Naive thymus-derived CD4-positive, alpha-beta T cell (primary cell): ENCODE measurements at regions not wholly inside any gene's neighbourhood (a gene's known extent, or its start where the extent isn't known, plus 50 kb on each side); places are given as distances from the start of the nearest gene placed in this dataset.

ENCODE experiments used
- ATAC-seq: fragments of 150-1000 bp; cut with Tn5 transposase; 2 replicates; pipeline ENCODE4 v1.10.0; 2021; ENCODE audit warnings: mild to moderate bottlenecking, moderate library complexity
- CTCF ChIA-PET: fragments of 350-600 bp; sonication (Branson Sonifier 250); formaldehyde crosslinking; loops from one replicate; lab custom pipeline; 2021; ENCODE audit warnings: antibody characterized with exemption; lab: Charles Lee
- POLR2A ChIA-PET: fragments of 350-600 bp; sonication (Branson Sonifier 250); formaldehyde crosslinking; loops from one replicate; lab custom pipeline; 2021; ENCODE audit warnings: antibody characterized with exemption, inconsistent platforms; lab: Charles Lee
- DNase-seq, 9 donors: peaks; one replicate each; pipeline versions ENCODE4 v3.0.0 to v3.0.0-alpha.2; 2020 to 2022; ENCODE audit warnings: mixed read lengths in 1 of 9
- H3K27ac ChIP-seq: one replicate; pipeline ENCODE4 v1.7.0; 2013; ENCODE audit warnings: mild to moderate bottlenecking, low read depth, low read length, moderate library complexity
- H3K27me3 ChIP-seq, 2 donors: one replicate each; pipeline ENCODE4 v1.7.0; 2013; ENCODE audit warnings: low read length in 2 of 2, mild to moderate bottlenecking in 2 of 2, moderate library complexity in 2 of 2; ENCODE audit not compliant: control insufficient read depth in 2 of 2, insufficient read depth in 2 of 2
- H3K36me3 ChIP-seq, 3 experiments: 1 replicate in 2 of 3; 2 replicates in 1 of 3; pipeline ENCODE4 v1.7.0; 2013; ENCODE audit warnings: low read length in 3 of 3, mild to moderate bottlenecking in 3 of 3, moderate library complexity in 1 of 3; ENCODE audit not compliant: insufficient read depth in 3 of 3, control insufficient read depth in 2 of 3
- H3K4me1 ChIP-seq, 2 donors: one replicate each; pipeline ENCODE4 v1.7.0; 2013; ENCODE audit warnings: low read length in 2 of 2, mild to moderate bottlenecking in 2 of 2, moderate library complexity in 1 of 2; ENCODE audit not compliant: control insufficient read depth in 2 of 2, insufficient read depth in 2 of 2
- H3K4me3 ChIP-seq: 2 replicates; pipeline ENCODE4 v1.7.0; 2013; ENCODE audit warnings: mild to moderate bottlenecking, low read length
- H3K9me3 ChIP-seq, 3 experiments: 1 replicate in 2 of 3; 2 replicates in 1 of 3; pipeline ENCODE4 v1.7.0; 2013; ENCODE audit warnings: low read length in 3 of 3; ENCODE audit not compliant: control insufficient read depth in 2 of 3
- H3K27ac Mint-ChIP-seq, 9 donors: one replicate each; pipeline ENCODE4 v1.8.0; 2020 to 2022; ENCODE audit warnings: mixed read lengths in 9 of 9, mild to moderate bottlenecking in 8 of 9, moderate library complexity in 5 of 9, inconsistent platforms in 2 of 9
- H3K27me3 Mint-ChIP-seq, 5 donors: one replicate each; pipeline ENCODE4 v1.8.0; 2021 to 2022; ENCODE audit warnings: mixed read lengths in 5 of 5, mild to moderate bottlenecking in 1 of 5
- H3K36me3 Mint-ChIP-seq, 5 donors: one replicate each; pipeline ENCODE4 v1.8.0; 2020 to 2022; ENCODE audit warnings: mixed read lengths in 5 of 5, mild to moderate bottlenecking in 3 of 5, inconsistent platforms in 1 of 5
- H3K4me1 Mint-ChIP-seq, 7 donors: one replicate each; pipeline ENCODE4 v1.8.0; 2020 to 2022; ENCODE audit warnings: mixed read lengths in 7 of 7, mild to moderate bottlenecking in 3 of 7, inconsistent platforms in 1 of 7
- H3K4me3 Mint-ChIP-seq, 10 donors: one replicate each; pipeline ENCODE4 v1.8.0; 2020 to 2022; ENCODE audit warnings: mild to moderate bottlenecking in 10 of 10, mixed read lengths in 10 of 10, moderate library complexity in 6 of 10, inconsistent platforms in 2 of 10
- H3K9me3 Mint-ChIP-seq, 11 donors: one replicate each; pipeline ENCODE4 v1.8.0; 2020 to 2022; ENCODE audit warnings: mixed read lengths in 11 of 11, mild to moderate bottlenecking in 4 of 11, inconsistent platforms in 1 of 11, moderate library complexity in 1 of 11
- intact Hi-C, 2 donors: fragments of 100-400 bp; cut with micrococcal nuclease; formaldehyde crosslinking; loops; one replicate each; pipeline ENCODE4 v1.15.1; 2023

DNA sequence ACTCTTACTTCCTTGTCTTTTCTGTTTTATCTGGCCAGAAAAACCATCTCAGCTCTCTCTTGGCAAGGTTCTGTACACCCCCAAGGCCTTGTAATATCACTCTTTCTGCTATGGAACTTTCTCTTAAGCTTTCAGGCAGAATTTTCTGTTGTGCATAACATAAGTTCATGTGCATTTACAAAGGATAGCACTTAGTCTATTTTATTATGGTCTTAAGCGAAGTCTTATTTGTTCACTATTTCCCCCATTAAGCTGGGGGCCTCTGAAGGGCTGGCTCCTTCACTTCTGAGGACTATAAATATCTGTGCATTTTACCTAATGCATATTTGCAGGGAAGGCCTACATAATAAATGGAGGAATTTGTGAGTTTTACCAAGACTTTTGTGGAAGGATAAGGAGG, 1393.4 kb downstream of the FAM181B start:
- no peak overlapping the region for H3K27ac Mint-ChIP-seq

DNA sequence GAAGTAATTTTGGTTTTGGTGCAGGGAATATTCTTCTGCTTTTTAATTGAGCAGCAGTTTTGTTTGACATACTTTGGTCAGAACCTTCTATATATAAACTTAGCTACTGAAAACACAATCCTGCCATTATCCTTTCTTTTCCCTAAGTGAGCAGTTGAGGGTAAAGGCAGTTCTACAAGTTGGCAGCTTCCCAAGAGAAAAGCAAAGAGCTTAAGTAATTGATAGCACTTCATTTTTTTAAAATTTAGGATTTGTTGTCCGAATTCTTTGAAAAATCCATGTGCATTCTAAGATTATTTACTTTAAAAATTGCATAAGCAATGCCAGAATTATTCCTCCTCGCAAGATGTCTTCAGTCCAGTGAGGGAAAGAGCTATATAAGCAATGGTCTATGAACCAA, 1394.1 kb downstream of the FAM181B start:
- H3K4me1 Mint-ChIP-seq, result no peaks in the 10 kb centered on the region
- H3K9me3 ChIP-seq, result no peaks in the 10 kb centered on the region
- H3K36me3 Mint-ChIP-seq, result no peaks in the 10 kb centered on the region
- H3K27me3 Mint-ChIP-seq, result no peaks in the 10 kb centered on the region
- H3K36me3 ChIP-seq, result no peaks in the 10 kb centered on the region
- H3K4me3 Mint-ChIP-seq, result no peak overlapping the region
- no peak overlapping the region for H3K4me3 ChIP-seq
- peaks cover 0 to 9% (median 6%) of the 10 kb centered on the region in 11 donors for H3K9me3 Mint-ChIP-seq
- POLR2A ChIA-PET, result no interaction called here
- H3K27ac Mint-ChIP-seq, result no peak overlapping the region
- intact Hi-C loops, result no loop called here
- CTCF ChIA-PET, result no interaction called here
- DNase-seq (no peak), ATAC-seq (no peak)
- H3K27me3 ChIP-seq, result no peaks in the 10 kb centered on the region
- H3K4me1 ChIP-seq, result no peaks in the 10 kb centered on the region
- H3K27ac ChIP-seq, result no peak overlapping the region

More for the DNA sequence above, 1393.4 kb downstream of the FAM181B start:
- ChIA-PET POLR2A (no interaction called here), CTCF (no interaction called here)
- no peaks in the 10 kb centered on the region for H3K36me3 Mint-ChIP-seq
- H3K27me3 ChIP-seq, result no peaks in the 10 kb centered on the region
- H3K4me1 ChIP-seq, result no peaks in the 10 kb centered on the region
- no peaks in the 10 kb centered on the region for H3K9me3 ChIP-seq
- intact Hi-C loops, result no loop called here
- H3K27ac ChIP-seq, result no peak overlapping the region
- no peaks in the 10 kb centered on the region for H3K4me1 Mint-ChIP-seq
- H3K4me3 Mint-ChIP-seq, result no peak overlapping the region
- ATAC-seq, result no peak
- peaks cover 0 to 8% (median 4%) of the 10 kb centered on the region in 11 donors for H3K9me3 Mint-ChIP-seq
- no peak overlapping the region for H3K4me3 ChIP-seq
- no peaks in the 10 kb centered on the region for H3K27me3 Mint-ChIP-seq
- H3K36me3 ChIP-seq, result no peaks in the 10 kb centered on the region
- no peak for DNase-seq

DNA sequence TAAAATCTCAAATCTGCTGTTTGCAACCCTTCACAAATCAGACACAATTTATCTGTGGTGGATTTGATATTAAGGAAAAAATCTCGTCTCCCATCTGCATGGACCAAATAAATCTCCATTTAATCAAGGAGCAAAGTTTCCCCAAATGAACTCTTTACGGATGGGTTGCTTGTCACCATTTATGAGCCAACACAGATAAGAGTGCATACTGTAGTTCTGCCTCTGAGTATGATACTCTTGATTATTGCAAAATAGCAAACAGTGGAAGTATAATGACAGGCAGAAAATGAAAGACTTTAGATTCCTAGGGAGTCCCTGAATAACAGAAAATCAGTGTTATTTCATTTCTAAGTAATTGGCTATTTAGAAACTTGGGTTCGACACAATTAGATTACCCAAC, 1395.9 kb downstream of the FAM181B start:
- Histone ChIP-seq H3K27ac (no peak overlapping the region), H3K36me3 (no peaks in the 10 kb centered on the region), H3K4me3 (no peak overlapping the region), H3K27me3 (peaks cover 0 to 3% of the 10 kb centered on the region in 2 donors), H3K4me1 (no peaks in the 10 kb centered on the region), H3K9me3 (no peaks in the 10 kb centered on the region)
- intact Hi-C loops, result no loop called here
- ChIA-PET CTCF (no interaction called here), POLR2A (no interaction called here)
- no peak overlapping the region for H3K4me3 Mint-ChIP-seq
- H3K9me3 Mint-ChIP-seq, result peaks cover 0 to 12% (median 4%) of the 10 kb centered on the region in 11 donors
- no peak overlapping the region for H3K27ac Mint-ChIP-seq
- DNase-seq, result no peak
- no peaks in the 10 kb centered on the region for H3K4me1 Mint-ChIP-seq
- H3K27me3 Mint-ChIP-seq, result no peaks in the 10 kb centered on the region
- H3K36me3 Mint-ChIP-seq, result no peaks in the 10 kb centered on the region
- ATAC-seq, result no peak

DNA sequence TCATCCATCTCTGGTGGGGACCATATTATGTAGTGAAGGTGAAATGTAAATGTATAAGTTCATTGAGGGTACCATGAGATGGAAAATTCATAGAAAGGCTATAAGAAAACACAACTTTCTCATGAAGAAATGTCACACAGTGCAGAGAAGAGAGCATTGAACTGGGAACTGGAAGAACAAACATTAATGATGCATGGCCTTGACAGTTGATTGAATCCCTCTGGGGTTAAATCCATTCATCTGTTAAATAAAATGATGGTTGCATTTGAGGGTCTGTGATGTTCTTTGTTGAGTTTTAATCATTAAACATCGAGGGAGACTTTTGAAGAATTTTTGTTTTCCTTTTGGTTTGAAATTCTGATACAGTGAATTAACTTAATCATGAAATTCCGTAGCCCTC, 1401.4 kb downstream of the FAM181B start:
- Histone ChIP-seq H3K27me3 (peaks cover 0 to 3% of the 10 kb centered on the region in 2 donors), H3K4me1 (no peaks in the 10 kb centered on the region), H3K9me3 (no peaks in the 10 kb centered on the region), H3K4me3 (no peak overlapping the region), H3K36me3 (no peaks in the 10 kb centered on the region), H3K27ac (no peak overlapping the region)
- intact Hi-C loops, result no loop called here
- H3K9me3 Mint-ChIP-seq, result peaks cover 1 to 11% (median 4%) of the 10 kb centered on the region in 11 donors
- H3K36me3 Mint-ChIP-seq, result no peaks in the 10 kb centered on the region
- ChIA-PET CTCF (no interaction called here), POLR2A (no interaction called here)
- H3K27me3 Mint-ChIP-seq, result no peaks in the 10 kb centered on the region
- no peak for ATAC-seq
- H3K4me3 Mint-ChIP-seq, result no peak overlapping the region
- H3K4me1 Mint-ChIP-seq, result no peaks in the 10 kb centered on the region
- no peak for DNase-seq
- H3K27ac Mint-ChIP-seq, result no peak overlapping the region

DNA sequence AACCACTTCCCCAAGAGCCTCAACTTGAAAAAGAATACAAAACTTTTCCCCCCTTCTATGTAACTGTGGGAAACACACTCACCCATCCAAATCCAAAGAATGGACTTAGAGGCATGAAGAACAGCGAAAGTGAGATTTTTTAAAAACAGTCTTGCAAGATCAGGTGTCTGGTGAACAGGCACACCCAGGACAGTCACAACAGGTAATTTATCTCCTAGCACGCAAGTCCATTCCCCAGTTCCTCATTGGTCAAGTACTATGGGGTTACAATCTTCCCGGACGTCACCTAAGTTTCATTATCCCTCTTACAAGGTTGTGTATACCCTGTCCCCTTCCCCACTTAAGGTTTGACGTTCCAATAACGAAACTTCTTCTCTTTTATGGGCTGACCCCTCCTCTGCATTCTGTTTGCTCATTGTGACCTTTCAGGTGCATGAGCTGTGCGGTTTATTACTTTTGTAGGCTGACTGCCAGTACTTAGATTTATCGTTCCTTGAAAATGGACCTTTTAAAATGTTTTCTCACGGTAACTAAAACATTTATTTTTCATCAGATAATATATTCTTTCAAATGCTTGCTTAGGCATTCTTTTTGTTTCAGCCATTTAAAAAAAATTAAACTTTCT, 1401.9 kb downstream of the FAM181B start:
- H3K36me3 Mint-ChIP-seq, result no peaks in the 10 kb centered on the region
- intact Hi-C loops, result no loop called here
- H3K9me3 ChIP-seq, result no peaks in the 10 kb centered on the region
- H3K27ac ChIP-seq, result no peak overlapping the region
- peaks cover 0 to 3% of the 10 kb centered on the region in 2 donors for H3K27me3 ChIP-seq
- ChIA-PET POLR2A (no interaction called here), CTCF (no interaction called here)
- no peak overlapping the region for H3K4me3 Mint-ChIP-seq
- DNase-seq (no peak), ATAC-seq (no peak)
- H3K27me3 Mint-ChIP-seq, result no peaks in the 10 kb centered on the region
- H3K4me1 Mint-ChIP-seq, result no peaks in the 10 kb centered on the region
- no peaks in the 10 kb centered on the region for H3K4me1 ChIP-seq
- H3K9me3 Mint-ChIP-seq, result peaks cover 1 to 11% (median 4%) of the 10 kb centered on the region in 11 donors
- no peak overlapping the region for H3K27ac Mint-ChIP-seq
- no peaks in the 10 kb centered on the region for H3K36me3 ChIP-seq
- no peak overlapping the region for H3K4me3 ChIP-seq

DNA sequence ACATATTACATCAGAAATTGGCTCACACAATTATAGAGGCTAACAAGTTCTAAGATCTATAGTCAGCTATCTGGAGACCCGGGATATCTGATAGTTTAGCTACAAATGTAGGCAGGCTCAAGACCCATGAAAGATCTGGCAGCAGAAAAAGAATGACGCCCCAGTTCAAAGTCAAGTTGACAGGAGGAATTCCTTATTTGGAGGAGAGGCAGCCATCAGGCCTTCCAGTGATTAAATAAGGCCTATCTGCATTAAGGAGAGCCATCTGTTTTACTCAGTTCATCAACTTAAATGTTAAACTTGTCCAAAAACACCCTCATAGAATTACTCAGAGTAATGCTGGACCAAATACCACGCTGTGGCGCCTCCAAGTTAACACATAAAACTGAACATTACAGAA, 1402.6 kb downstream of the FAM181B start:
- Mint-ChIP-seq H3K4me1 (no peaks in the 10 kb centered on the region), H3K36me3 (no peaks in the 10 kb centered on the region), H3K27me3 (no peaks in the 10 kb centered on the region), H3K9me3 (peaks cover 1 to 11% (median 4%) of the 10 kb centered on the region in 11 donors), H3K27ac (no peak overlapping the region), H3K4me3 (no peak overlapping the region)
- Histone ChIP-seq H3K9me3 (no peaks in the 10 kb centered on the region), H3K36me3 (no peaks in the 10 kb centered on the region), H3K27ac (no peak overlapping the region), H3K4me1 (no peaks in the 10 kb centered on the region), H3K27me3 (peaks cover 0 to 3% of the 10 kb centered on the region in 2 donors), H3K4me3 (no peak overlapping the region)
- CTCF ChIA-PET, result no interaction called here
- POLR2A ChIA-PET, result no interaction called here
- DNase-seq (no peak), ATAC-seq (no peak)
- intact Hi-C loops, result no loop called here

DNA sequence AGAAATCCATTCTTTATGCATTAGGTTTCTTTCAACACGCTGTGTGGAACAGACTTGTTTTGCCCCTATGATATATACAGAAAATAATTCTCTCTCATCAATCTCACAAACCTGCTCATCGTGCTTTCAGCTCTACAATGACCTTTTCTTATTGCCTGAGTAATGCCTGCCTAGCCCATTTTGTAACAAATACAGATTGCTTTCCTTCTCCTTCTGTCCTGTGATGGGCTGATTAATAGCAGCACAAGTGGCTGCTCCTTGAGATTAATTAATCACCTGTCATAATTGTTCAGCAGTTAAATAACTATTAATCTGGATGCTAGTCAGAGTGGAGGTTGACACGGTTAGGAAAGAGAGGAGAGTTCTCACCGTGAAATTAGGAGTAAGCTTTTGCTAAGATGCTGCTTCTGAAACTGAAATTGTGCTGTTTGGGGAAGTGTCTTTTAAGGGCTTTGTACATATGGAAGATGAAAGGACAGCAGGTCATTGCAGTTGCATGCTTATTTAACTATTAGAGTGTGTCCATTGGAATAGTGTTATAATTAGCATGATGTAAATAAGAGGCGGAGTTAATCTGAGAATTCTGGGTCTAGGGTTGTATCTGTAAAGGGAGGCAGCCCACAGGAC, 1430.5 kb downstream of the FAM181B start:
- H3K36me3 ChIP-seq, result no peaks in the 10 kb centered on the region
- no peaks in the 10 kb centered on the region for H3K27me3 ChIP-seq
- H3K4me3 ChIP-seq, result no peak overlapping the region
- peaks cover 0 to 8% (median 4%) of the 10 kb centered on the region in 11 donors for H3K9me3 Mint-ChIP-seq
- no peak for ATAC-seq
- no peaks in the 10 kb centered on the region for H3K4me1 Mint-ChIP-seq
- H3K4me1 ChIP-seq, result no peaks in the 10 kb centered on the region
- H3K27me3 Mint-ChIP-seq, result no peaks in the 10 kb centered on the region
- ChIA-PET POLR2A (no interaction called here), CTCF (no interaction called here)
- no peak overlapping the region for H3K27ac ChIP-seq
- intact Hi-C loops, result no loop called here
- no peak overlapping the region for H3K4me3 Mint-ChIP-seq
- no peaks in the 10 kb centered on the region for H3K36me3 Mint-ChIP-seq
- no peaks in the 10 kb centered on the region for H3K9me3 ChIP-seq
- no peak overlapping the region for H3K27ac Mint-ChIP-seq
- DNase-seq, result no peak
